DOHH2 (cell line): ENCODE measurements at regions not wholly inside any gene's neighbourhood (a gene's known extent, or its start where the extent isn't known, plus 50 kb on each side); places are given as distances from the start of the nearest gene placed in this dataset.

Experiments used
- H3F3A ChIP-seq: fragments of 200-600 bp; sonication (generic), shearing (Covaris generic); 2 replicates; pipeline ENCODE4 v1.6.0; 2016; ENCODE audit warnings: antibody characterized with exemption, mild to moderate bottlenecking; ENCODE audit not compliant: control insufficient read depth, insufficient read depth
- H3K27ac ChIP-seq: fragments of 200-600 bp; sonication (generic); 2 replicates; pipeline ENCODE4 v1.5.1; 2014; ENCODE audit warnings: low read depth, mild to moderate bottlenecking, low read length, moderate library complexity
- H3K27me3 ChIP-seq: fragments of 200-600 bp; sonication (generic); 2 replicates; pipeline ENCODE4 v1.6.1; 2014; ENCODE audit warnings: mild to moderate bottlenecking, low read length, mixed read lengths; ENCODE audit not compliant: control insufficient read depth
- H3K36me3 ChIP-seq: fragments of 200-600 bp; sonication (generic); 2 replicates; pipeline ENCODE4 v1.6.1; 2014; ENCODE audit warnings: mild to moderate bottlenecking, low read length, moderate library complexity, mixed read lengths; ENCODE audit not compliant: control insufficient read depth
- H3K4me1 ChIP-seq: fragments of 200-600 bp; sonication (generic); 2 replicates; pipeline ENCODE4 v1.6.1; 2014; ENCODE audit warnings: mild to moderate bottlenecking, low read length, mixed read lengths; ENCODE audit not compliant: control insufficient read depth
- H3K4me2 ChIP-seq: fragments of 200-600 bp; sonication (generic); 2 replicates; pipeline ENCODE4 v1.6.0; 2014; ENCODE audit warnings: mild to moderate bottlenecking, low read length, moderate library complexity
- H3K4me3 ChIP-seq: fragments of 200-600 bp; sonication (generic); 2 replicates; pipeline ENCODE4 v1.5.1; 2014; ENCODE audit warnings: mild to moderate bottlenecking, low read length, mixed read lengths
- H3K79me2 ChIP-seq: fragments of 200-600 bp; sonication (generic); 2 replicates; pipeline ENCODE4 v1.6.1; 2014; ENCODE audit warnings: mild to moderate bottlenecking, low read length, mixed read lengths; ENCODE audit not compliant: control insufficient read depth
- H3K9me2 ChIP-seq: fragments of 200-600 bp; sonication (generic); replicated peaks from 2 replicates; pipeline ENCODE4 v1.6.1; 2014; ENCODE audit warnings: mild to moderate bottlenecking, low read length, mixed read lengths; ENCODE audit not compliant: control insufficient read depth
- H3K9me3 ChIP-seq: fragments of 200-600 bp; sonication (generic); 2 replicates; pipeline ENCODE4 v1.6.1; 2014; ENCODE audit warnings: antibody characterized with exemption, low read length, mixed read lengths; ENCODE audit not compliant: control insufficient read depth, insufficient read depth
- H4K20me1 ChIP-seq: fragments of 200-600 bp; sonication (generic); 2 replicates; pipeline ENCODE4 v1.6.0; 2014; ENCODE audit warnings: low read depth, mild to moderate bottlenecking, antibody characterized with exemption, low read length, moderate library complexity; ENCODE audit not compliant: control insufficient read depth, insufficient read depth
- EZH2phosphoT487 ChIP-seq: fragments of 200-600 bp; sonication (generic); IDR thresholded peaks from 2 replicates; pipeline ENCODE4 v1.6.1; 2017; ENCODE audit warnings: borderline replicate concordance, mild to moderate bottlenecking, antibody characterized with exemption, low read length, moderate library complexity, mixed read lengths
- TF ChIP-seq, protein P1 (sequence below): fragments of 200-600 bp; sonication (generic); IDR thresholded peaks from one replicate; pipeline ENCODE4 v1.5.1; 2014; ENCODE audit warnings: antibody characterized with exemption, mild to moderate bottlenecking, low read depth, low read length; ENCODE audit not compliant: poor library complexity, severe bottlenecking

- H3K79me2 ChIP-seq = no peaks in the 10 kb centered on the region
- H3K9me2 ChIP-seq = no peaks in the 10 kb centered on the region
- H3K4me3 ChIP-seq = no peak overlapping the region
- no peaks in the 10 kb centered on the region for H3K27me3 ChIP-seq
- H3K9me3 ChIP-seq = no peaks in the 10 kb centered on the region
- H3K27ac ChIP-seq = no peak overlapping the region
- H3F3A ChIP-seq = no peaks in the 10 kb centered on the region
- TF ChIP-seq, protein P1, sequence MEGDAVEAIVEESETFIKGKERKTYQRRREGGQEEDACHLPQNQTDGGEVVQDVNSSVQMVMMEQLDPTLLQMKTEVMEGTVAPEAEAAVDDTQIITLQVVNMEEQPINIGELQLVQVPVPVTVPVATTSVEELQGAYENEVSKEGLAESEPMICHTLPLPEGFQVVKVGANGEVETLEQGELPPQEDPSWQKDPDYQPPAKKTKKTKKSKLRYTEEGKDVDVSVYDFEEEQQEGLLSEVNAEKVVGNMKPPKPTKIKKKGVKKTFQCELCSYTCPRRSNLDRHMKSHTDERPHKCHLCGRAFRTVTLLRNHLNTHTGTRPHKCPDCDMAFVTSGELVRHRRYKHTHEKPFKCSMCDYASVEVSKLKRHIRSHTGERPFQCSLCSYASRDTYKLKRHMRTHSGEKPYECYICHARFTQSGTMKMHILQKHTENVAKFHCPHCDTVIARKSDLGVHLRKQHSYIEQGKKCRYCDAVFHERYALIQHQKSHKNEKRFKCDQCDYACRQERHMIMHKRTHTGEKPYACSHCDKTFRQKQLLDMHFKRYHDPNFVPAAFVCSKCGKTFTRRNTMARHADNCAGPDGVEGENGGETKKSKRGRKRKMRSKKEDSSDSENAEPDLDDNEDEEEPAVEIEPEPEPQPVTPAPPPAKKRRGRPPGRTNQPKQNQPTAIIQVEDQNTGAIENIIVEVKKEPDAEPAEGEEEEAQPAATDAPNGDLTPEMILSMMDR = no peak
- no peak for TF ChIP-seq EZH2phosphoT487
- H4K20me1 ChIP-seq = no peaks in the 10 kb centered on the region
- H3K4me1 ChIP-seq = no peaks in the 10 kb centered on the region
- no peaks in the 10 kb centered on the region for H3K36me3 ChIP-seq
- no peak overlapping the region for H3K4me2 ChIP-seq
Observed at GRCh38 chr5:62690421-62690820, 111.8 kb downstream of the LRRC70 start.

- H3K36me3 ChIP-seq = no peaks in the 10 kb centered on the region
- no peaks in the 10 kb centered on the region for H3K27me3 ChIP-seq
- H3K27ac ChIP-seq = no peak overlapping the region
- H3K9me3 ChIP-seq = no peaks in the 10 kb centered on the region
- no peak overlapping the region for H3K4me3 ChIP-seq
- H3F3A ChIP-seq = no peaks in the 10 kb centered on the region
- H4K20me1 ChIP-seq = no peaks in the 10 kb centered on the region
- H3K4me1 ChIP-seq = no peaks in the 10 kb centered on the region
- TF ChIP-seq EZH2phosphoT487 = no peak
- TF ChIP-seq, protein P1 = no peak
- H3K9me2 ChIP-seq = no peaks in the 10 kb centered on the region
- H3K79me2 ChIP-seq = no peaks in the 10 kb centered on the region
- no peak overlapping the region for H3K4me2 ChIP-seq
Observed at GRCh38 chr5:62689599-62690368, 111.2 kb downstream of the LRRC70 start.

DNA sequence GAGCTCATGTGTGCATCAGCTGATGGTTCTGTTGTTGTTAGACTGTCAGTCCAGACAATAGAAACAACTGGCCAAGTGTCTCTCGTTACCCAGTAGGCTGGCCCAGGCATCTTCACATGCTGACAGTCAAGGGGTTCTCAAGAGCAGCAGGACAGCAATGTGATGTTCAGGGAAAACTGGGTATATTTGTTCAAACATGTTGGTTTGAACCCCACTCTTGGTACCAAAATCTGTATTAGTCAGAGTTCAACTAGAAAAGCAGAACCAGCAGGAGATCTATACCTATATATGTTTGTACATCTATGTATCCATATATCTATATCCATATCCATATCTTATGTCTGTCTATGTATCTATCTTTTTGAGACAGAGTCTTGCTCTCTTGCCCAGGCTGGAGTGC is 108.1 kb downstream of the LRRC70 start:
- no peak overlapping the region for H3K4me3 ChIP-seq
- no peaks in the 10 kb centered on the region for H3K9me3 ChIP-seq
- no peaks in the 10 kb centered on the region for H3K27me3 ChIP-seq
- TF ChIP-seq, protein P1 = no peak
- no peak for TF ChIP-seq EZH2phosphoT487
- H3K4me2 ChIP-seq = no peak overlapping the region
- no peaks in the 10 kb centered on the region for H3K79me2 ChIP-seq
- no peaks in the 10 kb centered on the region for H3K4me1 ChIP-seq
- H3K27ac ChIP-seq = no peak overlapping the region
- no peaks in the 10 kb centered on the region for H4K20me1 ChIP-seq
- H3F3A ChIP-seq = no peaks in the 10 kb centered on the region
- no peaks in the 10 kb centered on the region for H3K9me2 ChIP-seq
- no peaks in the 10 kb centered on the region for H3K36me3 ChIP-seq
